GM19455 (cell line): ENCODE measurements at regions not wholly inside any gene's neighbourhood (a gene's known extent, or its start where the extent isn't known, plus 50 kb on each side); places are given as distances from the start of the nearest gene placed in this dataset.
"Not testable (repeated sequence)": the region's sequence is repeated elsewhere in the genome, so short reads cannot be mapped to it uniquely, and the experiment has no call there.

ENCODE experiments used
- ATAC-seq: cut with Tn5 transposase; IDR thresholded peaks from one replicate; pipeline ENCODE4 v1.9.1; 2021; ENCODE audit not compliant: unreplicated experiment

DNA sequence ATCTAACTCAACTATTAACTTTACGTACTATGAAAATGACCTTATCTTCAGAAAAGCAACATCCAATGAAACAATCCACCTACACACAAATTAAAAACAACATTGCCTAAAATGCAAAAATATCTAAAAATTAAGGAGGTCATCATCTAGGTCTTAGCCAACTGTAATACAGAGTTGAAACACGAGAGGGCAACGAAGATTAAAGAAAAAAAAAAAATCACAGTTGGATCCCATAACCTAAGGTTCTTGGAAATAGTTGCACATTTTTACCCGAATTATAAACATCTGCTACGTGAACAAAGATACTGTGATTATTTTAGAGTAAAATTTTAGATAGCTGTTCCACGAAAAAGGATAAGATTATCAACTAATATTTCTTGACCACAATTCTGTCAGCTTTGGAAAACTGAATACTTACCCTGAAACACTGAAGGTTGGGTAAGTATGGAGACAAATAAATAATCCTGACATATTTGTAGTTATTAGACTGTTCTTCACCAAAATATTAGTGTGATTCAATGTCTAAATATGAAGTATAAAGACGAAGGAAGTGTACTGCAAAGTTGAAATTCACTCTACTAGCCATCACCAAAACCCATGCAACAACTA is 88.0 kb upstream of the AK4 start:
- ATAC-seq = no peak

GRCh38 chr1:65062339-65062738 is 85.7 kb upstream of the AK4 start:
- no peak for ATAC-seq

GRCh38 chr1:65063025-65063424 is 85.0 kb upstream of the AK4 start:
- ATAC-seq = no peak

DNA sequence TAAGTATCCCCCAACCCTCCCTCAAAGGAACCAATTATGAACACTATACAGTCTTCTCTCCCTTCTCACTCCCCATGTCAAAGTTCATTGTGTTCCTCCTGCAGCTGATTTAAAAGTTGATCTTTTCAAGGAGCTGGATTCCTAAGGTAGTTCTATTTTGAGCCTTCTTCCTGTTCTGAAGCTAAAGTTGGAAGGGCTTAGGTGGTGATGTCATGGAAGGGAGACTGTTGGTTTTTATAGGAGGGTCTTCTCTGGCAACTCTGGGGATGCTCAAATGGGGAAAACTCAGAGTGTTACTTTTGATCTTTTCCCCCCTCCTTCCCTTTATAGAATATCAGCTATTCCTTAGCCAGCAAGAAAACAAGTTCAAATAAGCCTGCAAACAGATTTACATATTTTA is 83.0 kb upstream of the AK4 start:
- ATAC-seq = no peak

- no peak for ATAC-seq
Measured at GRCh38 chr1:65065524-65066418, 82.2 kb upstream of the AK4 start.

- ATAC-seq = no peak
Measured at GRCh38 chr1:65066419-65066765, 81.6 kb upstream of the AK4 start.

DNA sequence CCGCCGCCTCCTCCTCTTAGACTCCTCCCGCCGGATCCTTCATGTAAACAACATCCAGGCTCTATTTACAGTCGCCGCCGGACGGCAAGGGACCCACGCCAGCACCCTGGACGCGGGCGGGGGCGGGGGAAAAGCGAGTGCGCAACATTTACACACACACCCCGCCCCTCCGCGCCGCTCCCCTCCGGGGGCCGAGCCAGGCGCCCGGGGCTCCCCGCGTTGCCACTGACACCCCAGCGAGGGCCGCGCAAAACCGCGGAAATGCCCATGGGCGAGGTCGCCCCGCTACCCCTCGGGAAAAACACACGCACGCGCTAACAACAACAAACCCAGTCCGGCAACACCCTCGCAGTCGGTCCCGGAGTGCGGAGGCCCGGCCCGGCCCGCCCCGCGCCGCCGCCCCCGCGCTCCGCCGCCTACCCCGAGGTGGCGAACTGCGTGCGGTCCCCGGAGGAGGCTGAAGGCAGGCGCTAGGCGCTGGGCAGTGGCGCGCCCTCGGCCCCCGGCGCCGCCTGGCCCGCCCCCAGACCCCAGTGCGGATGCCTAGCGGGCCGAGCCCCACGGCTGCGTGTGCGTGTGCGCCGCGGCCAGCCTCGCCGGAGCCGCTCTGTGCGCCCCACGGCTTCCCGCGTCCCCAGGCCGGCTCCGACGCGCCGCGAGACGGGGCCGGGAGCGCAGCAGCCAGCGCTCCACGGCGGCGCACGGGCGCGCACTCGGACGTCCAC is 81.1 kb upstream of the AK4 start:
- peak; percentile 42 for ATAC-seq

GRCh38 chr1:65067491-65068201 is 80.4 kb upstream of the AK4 start:
- ATAC-seq = peak; percentile 40

DNA sequence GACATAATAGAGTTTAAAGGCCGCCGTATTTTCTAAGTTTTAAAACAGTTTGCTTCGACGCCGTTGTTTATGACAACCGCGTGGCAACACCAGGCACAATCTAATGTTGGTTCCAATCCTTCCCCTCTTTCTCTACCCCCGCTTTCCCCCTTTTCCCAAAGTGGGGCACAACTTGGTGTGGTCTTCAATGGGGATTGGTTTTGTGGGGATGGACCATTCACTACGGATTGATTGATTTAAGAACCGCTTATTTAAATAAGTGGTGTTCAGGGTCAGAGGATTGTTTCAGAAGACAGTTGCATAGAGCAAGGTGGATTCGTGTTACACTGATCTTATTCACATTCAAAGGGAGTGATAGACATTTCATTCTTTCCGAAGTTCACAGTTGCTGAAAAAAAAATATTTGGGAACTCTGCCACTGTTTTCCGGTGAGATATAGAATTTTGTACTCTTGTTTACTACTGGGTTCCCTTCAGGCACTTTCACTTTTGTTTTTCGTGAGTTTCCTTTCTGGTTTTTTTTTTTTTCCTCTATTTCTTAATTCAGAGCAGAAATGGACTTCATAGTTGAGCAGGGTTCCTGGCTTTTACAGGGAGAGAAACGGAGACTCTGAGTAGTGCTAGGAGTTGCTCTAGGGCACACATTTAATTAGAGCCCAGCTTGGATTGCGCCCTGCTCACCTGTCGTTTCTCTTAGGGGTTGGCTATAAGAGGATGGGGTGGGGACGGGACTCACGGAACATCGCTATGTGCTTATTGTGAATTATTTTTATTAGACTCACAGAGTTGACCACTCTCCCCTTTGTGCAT is 79.6 kb upstream of the AK4 start:
- peak; percentile 3 for ATAC-seq

- ATAC-seq = no peak
Measured at GRCh38 chr1:65069011-65069565, 78.9 kb upstream of the AK4 start.

GRCh38 chr1:65072845-65073244 is 75.2 kb upstream of the AK4 start:
- no peak for ATAC-seq

DNA sequence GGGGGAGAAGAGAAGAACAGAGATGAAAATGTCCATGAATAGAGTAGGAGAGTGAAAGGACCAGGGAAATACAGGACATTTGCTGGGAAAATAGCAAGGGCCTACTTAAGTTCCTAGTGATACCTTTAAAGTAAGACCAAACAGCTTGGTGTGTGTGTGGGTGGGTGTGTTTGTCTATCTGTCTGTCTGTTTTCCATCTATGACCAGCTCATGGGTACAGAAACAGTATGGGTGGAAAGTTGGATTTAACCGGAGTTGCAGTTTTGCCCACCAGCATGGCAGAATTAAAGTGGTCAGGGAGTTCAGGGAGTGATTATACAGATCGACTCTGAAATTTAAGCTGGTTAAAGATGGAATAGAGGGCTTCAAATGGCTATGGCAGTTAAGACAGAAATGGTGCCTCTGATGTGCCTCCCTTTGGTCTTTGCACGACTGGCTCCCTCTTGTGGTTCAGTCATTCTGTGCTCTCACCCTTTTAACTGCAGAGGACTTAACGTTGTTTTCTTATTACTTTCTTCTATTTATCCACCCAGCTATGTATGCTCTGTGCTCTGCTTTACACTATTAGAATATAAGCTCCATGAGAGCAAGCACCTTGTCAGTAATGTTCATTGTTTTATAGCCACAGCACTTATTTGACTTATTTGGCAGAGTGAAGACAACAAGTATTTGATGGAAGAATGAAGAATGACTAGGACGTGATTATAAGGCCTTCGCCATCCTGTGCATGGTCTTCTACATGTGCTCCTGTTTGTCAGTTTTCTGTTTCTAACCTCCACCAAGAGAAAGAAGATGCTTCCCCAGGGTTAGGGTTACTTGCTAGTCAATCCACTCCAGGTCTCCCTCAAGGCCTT is 72.7 kb upstream of the AK4 start:
- ATAC-seq = peak; percentile 87

- no peak for ATAC-seq
Measured at GRCh38 chr1:65077369-65077768, 70.6 kb upstream of the AK4 start.

DNA sequence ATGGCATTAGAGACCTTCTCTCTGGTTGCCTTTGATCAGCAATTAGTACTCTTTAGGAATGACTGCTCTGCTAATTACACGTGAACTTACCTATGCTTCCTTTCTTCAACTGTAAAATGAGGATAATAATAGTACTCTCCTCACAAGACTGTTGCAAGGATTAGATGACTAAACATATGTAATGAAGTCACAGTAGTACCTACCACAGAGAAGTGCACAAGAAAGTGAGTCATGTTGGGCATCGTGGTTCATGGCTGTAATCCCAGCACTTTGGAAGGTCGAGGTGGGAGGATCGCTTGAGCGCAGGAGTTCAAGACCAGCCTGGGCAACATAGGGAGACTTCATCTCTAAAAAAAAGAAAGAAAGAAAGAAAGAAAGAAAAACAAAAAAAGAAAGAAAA is 68.1 kb upstream of the AK4 start:
- no peak for ATAC-seq

DNA sequence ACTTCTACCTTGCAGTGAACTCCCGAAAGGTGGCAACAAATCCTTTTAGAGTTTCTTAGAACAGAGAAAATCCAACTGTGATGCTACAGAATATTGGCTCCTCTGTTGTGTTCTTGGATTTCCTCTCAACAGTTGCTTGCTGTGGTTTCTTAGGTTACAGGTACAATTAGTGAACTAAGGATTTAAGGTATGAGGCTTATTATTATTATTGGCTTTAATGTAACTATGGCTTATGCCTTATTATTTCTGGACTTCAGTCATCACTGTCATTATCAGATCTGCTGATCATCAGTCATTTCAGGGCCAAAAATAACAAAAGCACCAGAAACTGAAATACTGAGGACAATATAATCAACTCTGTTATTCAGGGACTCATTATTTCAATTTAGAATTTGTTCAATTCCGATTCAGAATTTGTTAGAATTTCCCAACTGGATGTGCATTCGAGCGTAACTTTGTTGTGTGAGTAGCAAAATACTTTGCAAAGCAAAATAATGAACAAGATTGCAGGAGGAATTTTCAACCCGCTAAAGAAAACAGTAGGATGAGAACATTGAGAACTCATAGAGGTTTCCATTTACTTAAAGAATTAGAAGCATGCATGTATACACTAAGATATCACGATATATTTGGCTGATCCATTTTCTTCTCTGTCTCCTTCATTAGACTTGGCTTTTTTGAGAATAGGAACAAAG is 65.5 kb upstream of the AK4 start:
- no peak for ATAC-seq

DNA sequence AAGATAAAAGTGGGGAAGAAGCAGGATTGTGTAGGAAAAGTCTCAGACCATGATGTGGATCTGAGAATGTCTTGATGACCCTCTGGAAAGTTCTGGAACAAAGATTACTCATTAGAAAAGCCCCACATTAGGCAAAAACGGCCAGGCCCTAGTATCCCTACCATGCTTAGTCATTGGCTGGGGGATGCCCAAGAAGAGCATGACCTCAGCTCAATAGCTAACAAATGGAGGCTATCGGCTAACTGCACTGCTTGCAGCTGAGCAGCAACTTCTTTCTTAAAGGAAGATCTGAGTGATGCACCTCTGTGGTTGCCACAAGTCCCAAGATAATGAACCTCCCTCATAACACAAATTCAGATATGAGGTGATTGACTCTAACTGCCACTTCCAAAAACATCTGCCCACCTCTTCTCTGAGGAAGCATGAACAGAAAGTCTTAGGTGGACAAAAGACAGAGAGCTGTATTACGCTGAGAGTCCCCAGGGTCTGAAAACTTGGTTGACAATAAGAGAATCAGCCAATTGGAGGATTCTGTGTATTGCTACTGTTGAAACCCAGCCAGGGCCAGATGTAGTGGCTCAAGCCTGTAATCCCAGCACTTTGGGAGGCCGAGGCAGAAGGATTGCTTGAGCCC is 64.6 kb upstream of the AK4 start:
- no peak for ATAC-seq

- no peak for ATAC-seq
Measured at GRCh38 chr1:65084066-65084465, 63.9 kb upstream of the AK4 start.

- ATAC-seq = not testable (repeated sequence)
Measured at GRCh38 chr1:65087519-65087918, 60.5 kb upstream of the AK4 start.
